HEK293 (cell line): ENCODE measurements at regions not wholly inside any gene's neighbourhood (a gene's known extent, or its start where the extent isn't known, plus 50 kb on each side); places are given as distances from the start of the nearest gene placed in this dataset.

Source experiments
- CTCF ChIA-PET: fragments of 350-600 bp; formaldehyde crosslinking; extraction: SDS; loops from one replicate; lab custom pipeline; 2021; ENCODE audit warnings: antibody characterized with exemption; lab: Yijun Ruan, JAX
- POLR2A ChIA-PET: fragments of 300-600 bp; formaldehyde crosslinking; extraction: SDS; loops from one replicate; lab custom pipeline; 2020; ENCODE audit warnings: antibody characterized with exemption, inconsistent platforms; lab: Yijun Ruan, JAX
- H3K27ac ChIP-seq: fragments of 200-500 bp; sonication (Bioruptor generic); 2 replicates; pipeline ENCODE4 v1.5.1; 2014; ENCODE audit warnings: low read depth, low read length, control low read depth, inconsistent platforms; ENCODE audit errors: extremely low read depth
- H3K36me3 ChIP-seq, 2 experiments: fragments of 200-500 bp in 1 of 2; sonication (Bioruptor generic) in 1 of 2; 1 replicate in 1 of 2; 2 replicates in 1 of 2; pipeline ENCODE4 v1.5.1; 2014 to 2017; ENCODE audit warnings: inconsistent platforms in 2 of 2, low read length in 2 of 2; ENCODE audit not compliant: control insufficient read depth in 2 of 2, insufficient read depth in 1 of 2
- H3K4me1 ChIP-seq: fragments of 200-500 bp; sonication (Bioruptor generic); 2 replicates; pipeline ENCODE4 v1.5.1; 2014; ENCODE audit warnings: mild to moderate bottlenecking, low read length, inconsistent platforms; ENCODE audit not compliant: control insufficient read depth, insufficient read depth
- H3K4me3 ChIP-seq: 2 replicates; pipeline ENCODE4 v1.5.1; 2011; ENCODE audit warnings: low read depth, mild to moderate bottlenecking, control low read depth, low read length, moderate library complexity
- H3K9me3 ChIP-seq: fragments of 200-500 bp; sonication (Bioruptor generic); 2 replicates; pipeline ENCODE4 v1.5.1; 2014; ENCODE audit warnings: low read depth, low read length, inconsistent platforms; ENCODE audit not compliant: control insufficient read depth, insufficient read depth
- TCF7L2 ChIP-seq: IDR thresholded peaks from 2 replicates; pipeline ENCODE4 v1.6.1; 2011; ENCODE audit warnings: low read depth, mild to moderate bottlenecking, inconsistent platforms, low read length, moderate library complexity, borderline replicate concordance
- TRIM28 ChIP-seq: IDR thresholded peaks from 2 replicates; pipeline ENCODE4 v1.6.1; 2011; ENCODE audit warnings: low read length, control low read depth, borderline replicate concordance
- ZBTB20 ChIP-seq: fragments of 450-650 bp; formaldehyde crosslinking; IDR thresholded peaks from 2 replicates; pipeline ENCODE4 v1.5.1; 2016; ENCODE audit warnings: missing biosample characterization, missing genetic modification characterization
- ZIC2 ChIP-seq: fragments of 450-650 bp; formaldehyde crosslinking; IDR thresholded peaks from 2 replicates; pipeline ENCODE4 v1.5.1; 2016; ENCODE audit warnings: missing biosample characterization, missing genetic modification characterization
- ZNF10 ChIP-seq: fragments of 450-650 bp; formaldehyde crosslinking; IDR thresholded peaks from 2 replicates; pipeline ENCODE4 v1.5.1; 2017; ENCODE audit warnings: missing biosample characterization, missing genetic modification characterization
- ZNF114 ChIP-seq: fragments of 450-650 bp; formaldehyde crosslinking; IDR thresholded peaks from 2 replicates; pipeline ENCODE4 v1.5.0; 2017; ENCODE audit warnings: missing biosample characterization, missing genetic modification characterization
- ZNF133 ChIP-seq: fragments of 450-650 bp; formaldehyde crosslinking; IDR thresholded peaks from 2 replicates; pipeline ENCODE4 v1.5.1; 2016; ENCODE audit warnings: missing biosample characterization, missing genetic modification characterization
- ZNF16 ChIP-seq: fragments of 450-650 bp; formaldehyde crosslinking; IDR thresholded peaks from 2 replicates; pipeline ENCODE4 v1.5.1; 2016; ENCODE audit warnings: low read depth, missing biosample characterization, missing genetic modification characterization
- ZNF184 ChIP-seq: fragments of 450-650 bp; IDR thresholded peaks from 2 replicates; pipeline ENCODE4 v1.5.1; 2018; ENCODE audit warnings: missing biosample characterization, mild to moderate bottlenecking, missing genetic modification characterization
- ZNF335 ChIP-seq: fragments of 450-650 bp; formaldehyde crosslinking; conservative IDR thresholded peaks from 2 replicates; pipeline ENCODE4 v1.5.1; 2016; ENCODE audit warnings: missing biosample characterization, missing genetic modification characterization
- ZNF341 ChIP-seq: fragments of 450-650 bp; formaldehyde crosslinking; IDR thresholded peaks from 2 replicates; pipeline ENCODE4; 2016; ENCODE audit warnings: low read depth, missing biosample characterization, missing genetic modification characterization
- ZNF350 ChIP-seq: fragments of 450-650 bp; formaldehyde crosslinking; IDR thresholded peaks from 2 replicates; pipeline ENCODE4 v1.5.0; 2017; ENCODE audit warnings: missing biosample characterization, mild to moderate bottlenecking, missing genetic modification characterization
- ZNF473 ChIP-seq: fragments of 450-650 bp; formaldehyde crosslinking; IDR thresholded peaks from 2 replicates; pipeline ENCODE4 v1.5.1; 2017; ENCODE audit warnings: missing biosample characterization, missing genetic modification characterization
- ZNF600 ChIP-seq: fragments of 450-650 bp; formaldehyde crosslinking; IDR thresholded peaks from 2 replicates; pipeline ENCODE4 v1.5.1; 2016; ENCODE audit warnings: missing biosample characterization, missing genetic modification characterization
- ZNF610 ChIP-seq: fragments of 450-650 bp; formaldehyde crosslinking; IDR thresholded peaks from 2 replicates; pipeline ENCODE4 v1.5.1; 2016; ENCODE audit warnings: missing biosample characterization, missing genetic modification characterization, borderline replicate concordance
- ZNF664 ChIP-seq: fragments of 450-650 bp; formaldehyde crosslinking; IDR thresholded peaks from 2 replicates; pipeline ENCODE4 v1.5.1; 2016; ENCODE audit warnings: missing biosample characterization, missing genetic modification characterization
- ZNF670 ChIP-seq: fragments of 450-650 bp; formaldehyde crosslinking; IDR thresholded peaks from 2 replicates; pipeline ENCODE4 v1.5.1; 2016; ENCODE audit warnings: missing biosample characterization, missing genetic modification characterization, low read depth
- ZNF76 ChIP-seq: fragments of 450-650 bp; formaldehyde crosslinking; IDR thresholded peaks from 2 replicates; pipeline ENCODE4; 2016; ENCODE audit warnings: low read depth, missing biosample characterization, missing genetic modification characterization, borderline replicate concordance
- ZNF785 ChIP-seq: fragments of 450-650 bp; formaldehyde crosslinking; IDR thresholded peaks from 2 replicates; pipeline ENCODE4 v1.5.1; 2016; ENCODE audit warnings: missing biosample characterization, missing genetic modification characterization
- ZNF843 ChIP-seq: fragments of 450-650 bp; formaldehyde crosslinking; IDR thresholded peaks from 2 replicates; pipeline ENCODE4 v1.5.1; 2016; ENCODE audit warnings: missing biosample characterization, missing genetic modification characterization
- TF ChIP-seq, protein P1 (sequence below): fragments of 450-650 bp; formaldehyde crosslinking; IDR thresholded peaks from 2 replicates; pipeline ENCODE4 v1.5.1; 2016; ENCODE audit warnings: missing biosample characterization, missing genetic modification characterization
- TF ChIP-seq, protein P2 (sequence below): fragments of 450-650 bp; formaldehyde crosslinking; IDR thresholded peaks from 2 replicates; pipeline ENCODE4 v1.5.1; 2016; ENCODE audit warnings: missing biosample characterization, missing genetic modification characterization

DNA sequence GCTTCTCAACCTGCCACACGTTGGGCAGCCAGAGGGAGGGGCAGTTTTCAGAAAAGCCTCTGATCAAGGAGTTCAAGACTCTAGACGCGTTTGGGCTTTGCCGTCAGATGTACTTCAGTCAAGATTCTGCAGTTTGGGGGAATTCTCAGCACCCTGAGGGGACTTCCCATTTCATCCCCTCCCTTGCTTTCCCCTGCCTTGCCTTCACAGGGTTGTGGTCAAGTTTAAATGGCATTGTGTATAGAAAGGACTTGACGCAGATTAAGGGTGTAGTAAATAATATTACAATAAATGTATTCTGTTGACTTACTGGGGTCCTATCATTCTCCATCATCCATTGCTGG, 198.3 kb upstream of the NABP1 start:
- Histone ChIP-seq H3K4me1 (no peaks in the 10 kb centered on the region), H3K27ac (no peak overlapping the region), H3K36me3 (no peaks in the 10 kb centered on the region), H3K4me3 (no peak overlapping the region), H3K9me3 (no peaks in the 10 kb centered on the region)
- TF ChIP-seq TRIM28 (peak; percentile 75), TCF7L2 (peak; percentile 2; the same call in 1 of the 2 replicates), ZIC2 (no peak)
- CTCF ChIA-PET: interaction anchor here (0.7 kb wide), 1 partner anchor 64 kb away, joined by 3 read pairs; no protein-coding TSS in a partner anchor
- POLR2A ChIA-PET: no interaction called here

DNA sequence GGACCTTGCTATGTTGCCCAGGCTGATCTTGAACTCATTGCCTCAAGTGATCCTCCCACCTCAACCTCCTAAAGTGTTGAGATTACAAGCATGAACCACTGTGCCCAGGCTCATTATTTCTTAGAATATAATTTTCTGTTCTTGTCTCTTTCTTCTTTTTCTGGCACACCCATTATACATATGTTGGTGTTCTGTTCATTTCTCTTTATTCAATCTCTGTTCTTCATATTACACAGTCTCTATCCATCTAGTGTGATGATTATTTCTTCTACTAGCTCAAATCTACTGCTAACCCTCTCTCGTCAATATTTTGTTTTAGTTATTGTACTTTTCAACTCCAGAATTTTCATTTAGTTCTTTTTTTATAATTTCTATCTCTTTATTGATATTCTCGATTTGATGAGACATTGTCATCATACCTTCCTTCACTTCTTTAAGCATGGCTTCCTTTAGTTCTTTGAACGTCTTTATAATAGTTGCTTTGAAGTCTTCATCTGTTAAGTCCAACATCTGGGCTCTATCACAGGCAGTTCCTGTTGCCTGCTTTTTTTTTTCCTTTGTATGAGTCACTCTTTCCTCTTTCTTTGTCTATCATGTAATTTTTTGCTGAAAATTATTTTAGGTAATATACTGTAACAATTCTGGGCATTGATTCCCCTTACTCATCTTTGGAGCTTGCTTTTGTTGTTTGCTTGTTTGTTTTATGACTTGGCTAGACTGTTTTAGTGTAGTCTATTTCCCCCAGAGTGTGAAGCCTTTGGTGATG, 196.4 kb upstream of the NABP1 start:
- POLR2A ChIA-PET: no interaction called here
- Histone ChIP-seq H3K9me3 (no peaks in the 10 kb centered on the region), H3K27ac (no peak overlapping the region), H3K36me3 (no peaks in the 10 kb centered on the region), H3K4me1 (no peaks in the 10 kb centered on the region), H3K4me3 (no peak overlapping the region)
- no peak for TF ChIP-seq ZNF473
- TF ChIP-seq ZNF133: peak; percentile 92
- TF ChIP-seq ZNF10 (tag by site-specific recombination): no peak
- TF ChIP-seq ZNF600 (tag by site-specific recombination): no peak
- CTCF ChIA-PET: interaction anchor here (0.7 to 1.6 kb wide), 2 partner anchors 15 to 40 kb away, joined by 3 read pairs; no protein-coding TSS in a partner anchor

DNA sequence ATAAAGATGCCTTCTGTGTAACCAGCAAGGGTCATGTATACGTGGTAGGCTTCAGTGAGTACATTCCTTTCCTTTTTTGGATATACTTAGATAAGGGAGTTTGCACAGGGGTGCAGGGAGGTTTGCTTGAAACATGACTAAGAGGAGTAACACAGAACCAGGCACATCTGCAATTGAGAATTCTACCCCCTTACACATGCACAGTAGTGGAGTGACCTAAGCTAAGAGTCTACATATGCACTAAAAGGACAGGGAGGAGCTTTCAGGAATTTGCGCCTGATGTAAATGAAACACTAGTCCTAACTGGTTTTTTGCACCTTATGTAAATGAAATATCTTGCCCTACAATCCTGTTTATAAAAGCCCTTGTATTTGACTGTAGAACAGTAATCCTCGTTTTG, 194.8 kb upstream of the NABP1 start:
- CTCF ChIA-PET: interaction anchor here (0.5 kb wide), 1 partner anchor 387 kb away, joined by 3 read pairs; no protein-coding TSS in a partner anchor
- TF ChIP-seq ZNF335 (tag by site-specific recombination) (no peak), ZNF610 (tag by site-specific recombination) (no peak), ZBTB20 (tag by site-specific recombination) (no peak), ZNF843 (tag by site-specific recombination) (no peak), ZNF76 (no peak), ZNF785 (tag by site-specific recombination) (no peak), ZNF114 (no peak), ZNF350 (tag by site-specific recombination) (no peak), ZNF184 (tag by site-specific recombination) (no peak), ZNF16 (tag by site-specific recombination) (no peak), ZNF664 (tag by site-specific recombination) (no peak), ZNF133 (no peak), ZNF10 (tag by site-specific recombination) (no peak), ZNF341 (tag by site-specific recombination) (no peak), ZNF670 (tag by site-specific recombination) (no peak)
- TF ChIP-seq, protein P1, sequence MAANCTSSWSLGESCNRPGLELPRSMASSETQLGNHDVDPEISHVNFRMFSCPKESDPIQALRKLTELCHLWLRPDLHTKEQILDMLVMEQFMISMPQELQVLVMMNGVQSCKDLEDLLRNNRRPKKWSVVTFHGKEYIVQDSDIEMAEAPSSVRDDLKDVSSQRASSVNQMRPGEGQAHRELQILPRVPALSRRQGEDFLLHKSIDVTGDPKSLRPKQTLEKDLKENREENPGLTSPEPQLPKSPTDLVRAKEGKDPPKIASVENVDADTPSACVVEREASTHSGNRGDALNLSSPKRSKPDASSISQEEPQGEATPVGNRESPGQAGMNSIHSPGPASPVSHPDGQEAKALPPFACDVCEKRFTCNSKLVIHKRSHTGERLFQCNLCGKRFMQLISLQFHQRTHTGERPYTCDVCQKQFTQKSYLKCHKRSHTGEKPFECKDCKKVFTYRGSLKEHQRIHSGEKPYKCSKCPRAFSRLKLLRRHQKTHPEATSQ: no peak
- TF ChIP-seq, protein P2, sequence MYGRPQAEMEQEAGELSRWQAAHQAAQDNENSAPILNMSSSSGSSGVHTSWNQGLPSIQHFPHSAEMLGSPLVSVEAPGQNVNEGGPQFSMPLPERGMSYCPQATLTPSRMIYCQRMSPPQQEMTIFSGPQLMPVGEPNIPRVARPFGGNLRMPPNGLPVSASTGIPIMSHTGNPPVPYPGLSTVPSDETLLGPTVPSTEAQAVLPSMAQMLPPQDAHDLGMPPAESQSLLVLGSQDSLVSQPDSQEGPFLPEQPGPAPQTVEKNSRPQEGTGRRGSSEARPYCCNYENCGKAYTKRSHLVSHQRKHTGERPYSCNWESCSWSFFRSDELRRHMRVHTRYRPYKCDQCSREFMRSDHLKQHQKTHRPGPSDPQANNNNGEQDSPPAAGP (tag by site-specific recombination): no peak
- Histone ChIP-seq H3K4me1 (no peaks in the 10 kb centered on the region), H3K9me3 (no peaks in the 10 kb centered on the region), H3K4me3 (no peak overlapping the region), H3K27ac (no peak overlapping the region), H3K36me3 (no peaks in the 10 kb centered on the region)
- POLR2A ChIA-PET: no interaction called here
